Stimulated activated CD8-positive, alpha-beta memory T cell treated with anti-CD3 and anti-CD28 coated beads, Interleukin-4, amount 100 ng/mL, for 4 hours (primary cell): ENCODE measurements at regions not wholly inside any gene's neighbourhood (a gene's known extent, or its start where the extent isn't known, plus 50 kb on each side); places are given as distances from the start of the nearest gene placed in this dataset.
"Not testable (repeated sequence)": the region's sequence is repeated elsewhere in the genome, so short reads cannot be mapped to it uniquely, and the experiment has no call there.

Experiments used
- DNase-seq, 2 donors: peaks; one replicate each; pipeline ENCODE4 v3.0.0-alpha.2; 2020; ENCODE audit warnings: low read depth in 2 of 2, low spot score in 1 of 2

DNA sequence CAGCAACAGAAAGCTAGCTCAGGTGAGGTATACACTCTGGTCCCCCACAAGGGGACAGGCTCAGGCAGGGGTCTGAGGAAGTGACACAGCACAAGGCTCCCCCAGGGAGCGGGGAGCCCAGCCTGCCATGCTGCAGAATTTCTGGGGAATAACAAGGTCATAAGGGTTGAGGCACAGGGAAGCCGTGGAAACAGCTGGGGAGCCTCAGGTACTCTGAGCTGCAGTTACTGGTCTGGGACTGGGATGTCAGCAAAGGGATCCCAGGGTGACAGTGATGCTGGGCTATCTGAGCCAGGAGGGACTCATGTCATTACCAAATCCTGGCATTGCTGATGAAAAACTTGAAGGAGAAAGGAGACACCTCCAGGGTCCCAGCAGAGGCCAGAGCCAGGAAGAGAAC lies 64.4 kb upstream of the NANOS1 start:
- no peak for DNase-seq

- no peak for DNase-seq
These were observed 63.9 kb upstream of the NANOS1 start for GRCh38 chr10:118965645-118966044.

GRCh38 chr10:118966076-118966849 lies 63.3 kb upstream of the NANOS1 start:
- DNase-seq = no peak

GRCh38 chr10:118966850-118967125 lies 62.7 kb upstream of the NANOS1 start:
- no peak for DNase-seq

GRCh38 chr10:118967160-118967559 lies 62.4 kb upstream of the NANOS1 start:
- DNase-seq = no peak

GRCh38 chr10:118968060-118968459 lies 61.5 kb upstream of the NANOS1 start:
- no peak for DNase-seq

GRCh38 chr10:118968482-118968881 lies 61.0 kb upstream of the NANOS1 start:
- DNase-seq = no peak

- DNase-seq = no peak
These were observed 60.5 kb upstream of the NANOS1 start for GRCh38 chr10:118969014-118969413.

DNA sequence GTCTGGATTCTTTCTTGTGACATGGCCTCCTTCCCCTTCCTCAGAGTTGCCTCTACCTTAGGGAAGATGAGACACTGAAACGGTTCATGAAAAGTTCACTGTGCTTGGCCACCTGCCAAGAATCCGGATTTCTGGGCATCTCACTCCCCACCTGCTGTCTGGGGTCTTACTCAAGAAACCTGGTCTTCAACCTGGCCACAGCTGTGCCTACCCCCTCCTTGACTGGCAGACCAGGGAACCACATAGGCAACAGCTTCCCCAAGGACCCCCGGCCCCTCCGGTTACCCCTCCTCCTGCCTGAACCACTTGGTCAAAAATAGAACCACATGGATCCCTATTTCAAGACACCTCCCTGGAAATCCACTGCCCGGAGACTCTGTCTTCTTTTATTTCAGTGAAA lies 58.7 kb upstream of the NANOS1 start:
- no peak for DNase-seq

DNA sequence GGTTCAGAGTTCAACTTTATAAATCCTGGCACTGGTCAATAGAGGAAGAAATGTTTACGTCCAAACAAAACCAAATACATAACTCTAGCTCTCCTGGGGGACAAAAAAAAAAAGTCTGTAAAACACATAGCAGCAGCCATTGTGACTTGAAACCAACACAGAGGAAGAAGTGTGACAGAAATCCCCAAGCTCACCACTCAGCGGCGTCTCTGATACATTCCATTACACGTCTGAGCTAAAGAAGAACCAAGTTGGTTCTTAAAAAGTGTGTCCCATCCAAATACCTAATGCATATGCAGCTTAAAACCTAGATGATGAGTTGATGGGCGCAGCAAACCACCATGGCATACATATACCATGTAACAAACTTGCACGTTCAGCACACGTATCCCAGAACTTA lies 58.3 kb upstream of the NANOS1 start:
- no peak for DNase-seq

GRCh38 chr10:118971876-118972275 lies 57.6 kb upstream of the NANOS1 start:
- no peak for DNase-seq

DNA sequence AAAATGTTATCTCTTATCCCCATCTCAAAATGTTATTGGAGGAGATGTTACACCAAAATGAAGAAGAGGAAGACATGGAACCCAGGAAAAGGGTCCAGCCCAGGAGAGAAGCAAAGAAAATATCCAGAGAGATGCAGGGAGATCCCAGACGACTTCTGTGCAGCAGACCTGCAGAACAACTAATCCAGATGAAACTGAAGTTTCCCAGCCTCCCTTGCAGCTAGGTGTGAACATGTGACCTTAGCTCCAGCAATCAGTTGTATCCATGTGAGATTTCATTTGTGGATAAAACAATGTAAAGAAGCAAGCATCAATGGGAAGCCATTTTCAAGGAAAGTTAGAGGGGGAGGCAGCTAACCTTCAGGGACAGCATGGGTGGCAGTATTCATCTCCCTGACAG lies 55.8 kb upstream of the NANOS1 start:
- DNase-seq = no peak

DNA sequence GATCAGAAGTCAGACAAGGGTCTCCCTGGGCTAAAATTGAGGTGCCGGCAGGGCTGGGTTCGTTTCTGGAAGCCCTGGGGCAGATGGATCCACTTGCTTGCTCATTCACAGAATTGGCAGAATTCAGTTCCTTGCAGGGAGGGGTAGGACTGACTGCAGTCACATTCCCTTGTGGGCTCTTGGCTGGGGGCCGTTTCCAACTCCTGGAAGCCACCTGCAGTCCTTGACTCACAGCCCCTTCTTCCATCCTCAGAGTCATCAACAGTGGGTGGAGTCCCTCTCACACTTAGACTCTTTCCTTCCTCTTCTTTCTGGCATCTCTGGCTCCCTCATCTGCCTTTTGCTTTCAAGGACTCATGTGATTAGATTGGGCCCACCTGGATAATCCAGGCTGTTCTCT lies 54.6 kb upstream of the NANOS1 start:
- DNase-seq = no peak

DNA sequence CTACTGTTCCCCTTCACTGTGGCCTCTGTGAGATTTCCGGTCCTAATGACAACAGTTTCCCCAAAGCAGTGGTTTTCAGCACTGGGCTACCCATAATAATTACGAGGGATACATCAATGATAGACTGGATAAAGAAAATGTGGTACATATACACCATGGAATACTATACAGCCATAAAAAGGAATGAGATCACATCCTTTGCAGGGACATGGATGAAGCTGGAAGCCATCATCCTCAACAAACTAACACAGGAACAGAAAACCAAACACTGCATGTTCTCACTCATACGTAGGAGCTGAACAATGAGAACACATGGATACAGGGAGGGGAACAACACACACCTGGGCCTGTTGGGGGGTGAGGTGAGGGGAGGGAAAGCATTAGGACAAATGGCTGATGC lies 53.3 kb upstream of the NANOS1 start:
- DNase-seq = not testable (repeated sequence)

GRCh38 chr10:118977022-118977599 lies 52.4 kb upstream of the NANOS1 start:
- no peak for DNase-seq

GRCh38 chr10:118977835-118978234 lies 51.7 kb upstream of the NANOS1 start:
- DNase-seq = no peak

- DNase-seq = no peak
These were observed 51.1 kb upstream of the NANOS1 start for GRCh38 chr10:118978316-118978997.

DNA sequence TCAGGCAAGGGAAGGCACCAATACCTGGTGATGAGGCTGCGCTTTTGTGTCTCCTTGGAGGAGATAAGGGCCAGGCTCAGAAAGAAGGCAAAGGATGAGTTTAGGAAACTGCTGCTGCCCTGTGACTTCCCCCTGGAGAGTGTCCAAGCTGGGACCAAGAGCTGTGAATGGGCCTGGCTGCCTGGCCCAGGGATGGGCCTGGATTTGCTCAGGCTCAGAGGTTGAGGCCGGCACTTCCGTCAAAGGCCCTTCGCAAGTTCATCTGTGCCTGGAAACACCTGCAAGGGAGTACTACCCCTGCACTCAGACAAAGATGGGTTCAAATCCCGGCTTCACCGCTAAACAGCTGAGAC lies 50.5 kb upstream of the NANOS1 start:
- DNase-seq = no peak

DNA sequence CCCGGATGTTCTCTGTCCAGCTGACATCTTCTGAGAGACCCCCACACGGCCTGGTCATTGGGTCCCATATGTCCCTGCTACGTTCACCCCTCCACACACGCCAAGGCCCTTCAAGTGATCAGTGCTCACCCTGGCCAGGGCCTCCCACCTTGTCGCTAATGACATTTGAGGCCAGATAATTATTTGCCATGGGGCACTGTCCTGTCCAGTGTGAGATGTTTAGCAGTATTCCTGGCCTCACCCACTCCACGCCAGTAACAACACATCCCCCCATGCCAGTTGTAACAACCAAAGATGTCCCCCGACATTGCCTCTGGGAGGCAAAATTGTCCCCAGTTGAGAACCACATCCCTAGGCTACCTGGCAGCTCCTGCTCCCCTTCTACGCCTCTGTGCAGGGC lies 49.9 kb upstream of the NANOS1 start:
- no peak for DNase-seq
